ENCODE measurements at regions not wholly inside any gene's neighbourhood (a gene's known extent, or its start where the extent isn't known, plus 50 kb on each side); places are given as distances from the start of the nearest gene placed in this dataset.

- H3K4me1 ChIP-seq (ENCODE audit: insufficient read depth): peaks cover 3% of the 10 kb centered on the region
- TF ChIP-seq EP300 (IDR thresholded peaks at IDR 0.05) (no peak), CTCF (IDR thresholded peaks at IDR 0.05) (no peak), POLR2A (IDR thresholded peaks at IDR 0.05) (no peak)
- intact Hi-C loops (cut with DNase I): no loop called here
- no peak for DNase-seq
- H3K4me3 ChIP-seq: no peak overlapping the region
- no peaks in the 10 kb centered on the region for H3K27me3 ChIP-seq
- H3K9me3 ChIP-seq: no peaks in the 10 kb centered on the region
- WGBS, 3 donors: 22 to 32% (median 25%) methylated on average over 7 of the region's 7 CpGs
- H3K27ac ChIP-seq: no peak overlapping the region
- H3K36me3 ChIP-seq: no peaks in the 10 kb centered on the region
Observed at GRCh38 chr3:177431525-177432176, 234.4 kb upstream of the TBL1XR1 start.

- Histone ChIP-seq H3K36me3 (no peaks in the 10 kb centered on the region), H3K27me3 (no peaks in the 10 kb centered on the region), H3K4me3 (no peak overlapping the region), H3K4me1 (ENCODE audit: insufficient read depth) (peaks cover 5% of the 10 kb centered on the region), H3K27ac (no peak overlapping the region), H3K9me3 (no peaks in the 10 kb centered on the region)
- no peak for DNase-seq
- intact Hi-C loops (cut with DNase I): no loop called here
- WGBS, 3 donors: 86 to 92% (median 89%) methylated on average over 3 of the region's 3 CpGs
- TF ChIP-seq POLR2A (IDR thresholded peaks at IDR 0.05) (no peak), CTCF (IDR thresholded peaks at IDR 0.05) (no peak), EP300 (IDR thresholded peaks at IDR 0.05) (no peak)
Observed at GRCh38 chr3:177435301-177435700, 238.0 kb upstream of the TBL1XR1 start.

- 92 to 96% (median 92%) methylated on average over 5 of the region's 5 CpGs for WGBS, 3 donors
- peaks cover 2% of the 10 kb centered on the region for H3K4me1 ChIP-seq (ENCODE audit: insufficient read depth)
- H3K36me3 ChIP-seq: no peaks in the 10 kb centered on the region
- TF ChIP-seq POLR2A (IDR thresholded peaks at IDR 0.05) (no peak), EP300 (IDR thresholded peaks at IDR 0.05) (no peak), CTCF (IDR thresholded peaks at IDR 0.05) (no peak)
- intact Hi-C loops (cut with DNase I): no loop called here
- no peak overlapping the region for H3K27ac ChIP-seq
- no peak for DNase-seq
- no peaks in the 10 kb centered on the region for H3K27me3 ChIP-seq
- H3K4me3 ChIP-seq: no peak overlapping the region
- H3K9me3 ChIP-seq: no peaks in the 10 kb centered on the region
Observed at GRCh38 chr3:177437513-177438337, 240.4 kb upstream of the TBL1XR1 start.

- Histone ChIP-seq H3K27me3 (no peaks in the 10 kb centered on the region), H3K4me3 (no peak overlapping the region), H3K9me3 (no peaks in the 10 kb centered on the region), H3K27ac (no peak overlapping the region), H3K4me1 (ENCODE audit: insufficient read depth) (peaks cover 5% of the 10 kb centered on the region), H3K36me3 (no peaks in the 10 kb centered on the region)
- intact Hi-C loops (cut with DNase I): no loop called here
- 92 to 97% (median 97%) methylated on average over 7 of the region's 7 CpGs for WGBS, 3 donors
- DNase-seq: no peak
- TF ChIP-seq POLR2A (IDR thresholded peaks at IDR 0.05) (no peak), CTCF (IDR thresholded peaks at IDR 0.05) (no peak), EP300 (IDR thresholded peaks at IDR 0.05) (no peak)
Observed at GRCh38 chr3:177438596-177439220, 241.4 kb upstream of the TBL1XR1 start.

All from ovary (tissue), 7 donors.